ENCODE measurements at regions not wholly inside any gene's neighbourhood (a gene's known extent, or its start where the extent isn't known, plus 50 kb on each side); places are given as distances from the start of the nearest gene placed in this dataset.

GRCh38 chr2:34998741-34999140 is 1356.8 kb upstream of the CRIM1 start:
- TF ChIP-seq CTCF (IDR thresholded peaks at IDR 0.05; ENCODE audit: low read depth, low read length), result no peak

GRCh38 chr2:34997779-34998178 is 1357.8 kb upstream of the CRIM1 start:
- DNase-seq (ENCODE audit: extremely low read depth, low read depth), result no peak
- no peak for TF ChIP-seq CTCF (IDR thresholded peaks at IDR 0.05; ENCODE audit: low read depth, low read length)

More at GRCh38 chr2:34998741-34999140, 1356.8 kb upstream of the CRIM1 start:
- DNase-seq (ENCODE audit: extremely low read depth, low read depth), result no peak

GRCh38 chr2:34995196-34995595 is 1360.4 kb upstream of the CRIM1 start:
- TF ChIP-seq CTCF (IDR thresholded peaks at IDR 0.05; ENCODE audit: low read depth, low read length), result no peak
- no peak for DNase-seq (ENCODE audit: extremely low read depth, low read depth)

- no peak for DNase-seq (ENCODE audit: extremely low read depth, low read depth)
- no peak for TF ChIP-seq CTCF (IDR thresholded peaks at IDR 0.05; ENCODE audit: low read depth, low read length)
Observed at GRCh38 chr2:34991508-34992274, 1363.9 kb upstream of the CRIM1 start.

- no peak for TF ChIP-seq CTCF (IDR thresholded peaks at IDR 0.05; ENCODE audit: low read depth, low read length)
- DNase-seq (ENCODE audit: extremely low read depth, low read depth), result no peak
Observed at GRCh38 chr2:34985474-34985873, 1370.1 kb upstream of the CRIM1 start.

GRCh38 chr2:34980689-34981088 is 1374.9 kb upstream of the CRIM1 start:
- no peak for TF ChIP-seq CTCF (IDR thresholded peaks at IDR 0.05; ENCODE audit: low read depth, low read length)

GRCh38 chr2:34979148-34979547 is 1376.4 kb upstream of the CRIM1 start:
- TF ChIP-seq CTCF (IDR thresholded peaks at IDR 0.05; ENCODE audit: low read depth, low read length), result no peak
- DNase-seq (ENCODE audit: extremely low read depth, low read depth), result no peak

More at GRCh38 chr2:34980689-34981088, 1374.9 kb upstream of the CRIM1 start:
- DNase-seq (ENCODE audit: extremely low read depth, low read depth), result no peak
